Stimulated activated CD4-positive, alpha-beta T cell treated with anti-CD3 and anti-CD28 coated beads, Interleukin-4, amount 100 ng/mL, for 1 hour (primary cell): ENCODE measurements at regions not wholly inside any gene's neighbourhood (a gene's known extent, or its start where the extent isn't known, plus 50 kb on each side); places are given as distances from the start of the nearest gene placed in this dataset.

Experiments
- DNase-seq: peaks from one replicate; pipeline ENCODE4 v3.0.0-alpha.2; 2020

- DNase-seq = no peak
Measured at GRCh38 chr7:17611611-17612010, 313.2 kb downstream of the AHR start.

- no peak for DNase-seq
Measured at GRCh38 chr7:17613338-17614041, 315.0 kb downstream of the AHR start.

DNA sequence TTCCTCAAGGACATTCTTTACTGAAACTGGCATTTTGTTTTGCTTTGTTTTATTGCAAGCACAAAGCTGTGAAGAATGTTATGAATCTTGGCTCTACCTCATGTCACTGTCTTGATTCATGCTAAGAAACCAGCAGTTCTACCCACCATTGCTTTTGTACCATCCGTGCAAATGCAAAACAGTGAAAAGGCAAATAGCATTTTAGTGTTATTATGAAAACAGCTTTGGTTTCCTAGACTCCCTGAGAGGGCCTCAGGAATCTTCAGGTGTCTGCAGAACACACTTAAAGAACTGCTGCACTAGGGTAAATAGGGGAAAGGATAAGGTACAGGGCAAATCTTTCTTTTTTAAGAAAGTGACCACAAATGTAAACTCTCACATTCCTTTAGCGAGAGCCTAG, 318.9 kb downstream of the AHR start:
- DNase-seq = no peak

- no peak for DNase-seq
Measured at GRCh38 chr7:17617857-17618651, 319.6 kb downstream of the AHR start.

GRCh38 chr7:17618652-17618974, 320.2 kb downstream of the AHR start:
- no peak for DNase-seq

DNA sequence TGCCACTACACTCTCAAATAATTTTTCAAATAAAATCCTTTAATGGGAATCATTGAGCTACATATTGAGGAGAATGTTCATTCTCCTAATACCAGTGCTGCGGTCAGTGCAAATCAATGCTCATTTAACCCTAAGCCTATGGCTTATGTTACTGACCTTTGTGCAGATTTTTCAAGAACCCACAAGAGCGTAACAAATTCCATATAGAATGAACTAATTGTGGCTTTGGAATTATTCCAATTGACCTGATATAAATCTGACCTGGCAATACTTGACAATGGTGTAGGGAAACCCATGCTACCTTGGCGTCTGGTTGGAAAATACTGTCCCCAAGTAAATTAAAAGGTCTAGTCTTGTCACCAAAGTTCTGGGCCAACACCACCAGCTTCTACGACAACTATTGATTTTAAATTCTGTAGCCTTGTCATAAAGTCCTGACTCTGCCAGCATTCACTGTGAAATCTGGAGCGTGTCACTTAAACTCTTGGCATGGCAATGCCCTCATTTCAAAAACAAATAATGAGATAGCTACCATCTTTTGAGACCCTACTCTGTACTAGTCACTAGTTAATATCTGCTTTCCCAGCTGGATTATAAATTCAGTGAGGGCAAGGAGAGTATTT, 320.9 kb downstream of the AHR start:
- DNase-seq = no peak

- no peak for DNase-seq
Measured at GRCh38 chr7:17620566-17620965, 319.7 kb downstream of the SNX13 start.

GRCh38 chr7:17622451-17622850, 317.8 kb downstream of the SNX13 start:
- no peak for DNase-seq

- DNase-seq = no peak
Measured at GRCh38 chr7:17623546-17624185, 316.6 kb downstream of the SNX13 start.

GRCh38 chr7:17624379-17624778, 315.9 kb downstream of the SNX13 start:
- no peak for DNase-seq

DNA sequence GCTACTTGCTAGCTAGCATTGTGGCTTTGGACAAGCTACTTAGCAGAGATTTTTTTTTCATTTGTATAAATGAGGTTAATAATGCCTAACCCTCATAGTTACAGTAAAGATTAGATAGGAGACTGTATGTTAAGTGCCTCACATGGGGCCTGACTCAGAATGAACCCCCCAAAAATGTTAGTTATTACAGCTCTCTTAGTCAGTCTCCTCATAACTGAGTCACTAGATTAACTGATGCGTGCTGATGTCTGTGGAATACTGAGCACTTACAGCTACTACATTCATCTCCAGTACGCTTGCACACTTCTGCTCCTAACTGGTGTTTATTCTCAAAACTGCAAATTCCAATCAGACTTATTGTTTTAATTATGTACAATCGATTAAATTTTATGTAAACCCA, 315.3 kb downstream of the SNX13 start:
- no peak for DNase-seq

GRCh38 chr7:17626235-17626634, 314.1 kb downstream of the SNX13 start:
- no peak for DNase-seq

GRCh38 chr7:17631061-17631460, 309.2 kb downstream of the SNX13 start:
- DNase-seq = no peak

- DNase-seq = no peak
Measured at GRCh38 chr7:17632384-17632783, 307.9 kb downstream of the SNX13 start.

DNA sequence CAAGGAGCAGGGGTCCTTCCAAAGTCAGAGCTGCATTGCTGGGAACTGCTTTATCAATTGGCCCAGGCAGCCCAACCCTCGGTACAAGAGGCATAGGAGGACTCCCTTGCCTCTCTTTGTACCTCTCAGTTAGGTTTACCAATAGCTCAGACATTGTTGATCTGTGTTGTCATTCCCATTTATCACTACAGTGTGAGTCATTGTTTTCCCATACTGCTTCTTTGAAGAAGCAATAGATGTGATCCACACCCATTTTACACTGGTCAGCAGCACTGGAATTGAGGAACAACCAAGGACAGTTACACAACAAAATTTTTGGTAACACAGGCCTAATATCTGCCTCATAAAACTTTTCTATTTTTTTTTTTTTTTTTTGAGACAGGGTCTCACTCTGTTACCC, 307.2 kb downstream of the SNX13 start:
- DNase-seq = no peak

DNA sequence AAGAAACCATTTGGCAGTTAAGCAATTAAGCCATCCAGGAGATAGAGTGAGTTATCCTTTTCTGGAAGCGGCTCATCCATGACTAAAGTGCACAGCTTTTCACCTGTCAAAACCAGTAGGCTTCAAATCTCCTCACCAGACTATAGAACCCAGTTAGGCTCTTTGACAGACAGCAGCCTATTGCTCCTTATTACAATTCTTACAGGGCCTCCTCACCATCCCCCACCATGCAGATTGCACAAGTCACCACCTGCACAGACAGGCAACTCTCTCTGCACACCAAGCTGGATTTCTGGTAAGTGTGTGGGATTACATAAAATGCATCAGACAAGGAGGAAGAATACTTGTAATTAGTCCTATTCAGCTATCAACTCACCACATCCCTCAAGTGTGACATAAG, 301.6 kb downstream of the SNX13 start:
- no peak for DNase-seq

GRCh38 chr7:17640730-17641377, 299.4 kb downstream of the SNX13 start:
- no peak for DNase-seq

- no peak for DNase-seq
Measured at GRCh38 chr7:17645500-17645899, 294.8 kb downstream of the SNX13 start.

- no peak for DNase-seq
Measured at GRCh38 chr7:17646253-17646956, 293.9 kb downstream of the SNX13 start.

- DNase-seq = no peak
Measured at GRCh38 chr7:17651341-17651740, 289.0 kb downstream of the SNX13 start.

DNA sequence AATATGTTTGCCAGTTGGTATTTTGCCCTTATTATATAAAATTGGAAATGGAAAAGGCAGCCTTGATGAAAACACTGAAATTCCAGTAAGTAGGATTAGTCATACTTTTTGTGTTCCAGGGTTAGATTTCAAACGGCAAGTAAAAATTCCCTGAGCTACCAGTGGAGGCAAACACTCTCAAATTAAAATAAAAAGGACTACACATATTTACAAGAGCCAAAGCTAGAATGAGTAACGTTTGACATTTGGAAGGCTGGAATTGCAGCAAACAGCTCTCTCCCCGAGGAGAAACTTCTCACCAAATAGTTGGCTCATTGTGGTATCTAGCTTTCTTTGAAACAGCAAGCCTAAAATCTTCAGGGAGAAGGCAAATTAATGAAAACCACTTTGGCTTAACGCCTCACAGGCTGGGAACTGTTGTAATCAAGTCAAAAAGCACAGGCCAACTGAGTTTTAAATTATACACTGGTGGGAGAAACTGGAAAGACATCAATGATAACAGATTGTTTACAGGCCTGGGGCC, 288.4 kb downstream of the SNX13 start:
- no peak for DNase-seq

- no peak for DNase-seq
Measured at GRCh38 chr7:17654940-17655339, 285.4 kb downstream of the SNX13 start.
